Prostate gland (tissue), 2 donors: ENCODE measurements at regions not wholly inside any gene's neighbourhood (a gene's known extent, or its start where the extent isn't known, plus 50 kb on each side); places are given as distances from the start of the nearest gene placed in this dataset.
"Not testable (repeated sequence)": the region's sequence is repeated elsewhere in the genome, so short reads cannot be mapped to it uniquely, and the experiment has no call there.

Experiments
- DNase-seq: peaks from one replicate; pipeline ENCODE4 v3.0.0-alpha.2; 2019; ENCODE audit warnings: low spot score
- H3K27ac ChIP-seq, 2 donors: fragments of 200-600 bp; sonication (generic); 2 replicates each; pipeline ENCODE4 v1.5.1; 2017 to 2019
- H3K27me3 ChIP-seq: fragments of 200-600 bp; sonication (generic); replicated peaks from 2 replicates; pipeline ENCODE4 v1.5.1; 2019; ENCODE audit not compliant: insufficient read depth
- H3K36me3 ChIP-seq, 2 donors: fragments of 200-600 bp; sonication (generic); 1 replicate in 1 of 2; 2 replicates in 1 of 2; pipeline versions ENCODE4 v1.5.1 to v1.8.1; 2017 to 2019
- H3K4me1 ChIP-seq: fragments of 200-600 bp; sonication (generic); replicated peaks from 2 replicates; pipeline ENCODE4 v1.5.1; 2019
- H3K4me3 ChIP-seq, 2 donors: fragments of 200-600 bp; sonication (generic); 2 replicates each; pipeline ENCODE4 v1.5.1; 2017 to 2019
- H3K9me3 ChIP-seq: fragments of 200-600 bp; sonication (generic); 2 replicates; pipeline ENCODE4 v1.5.1; 2017
- POLR2A ChIP-seq: fragments of 450-650 bp; IDR thresholded peaks from one replicate; pipeline ENCODE4 v1.6.1; 2016; ENCODE audit warnings: antibody characterized with exemption, mild to moderate bottlenecking
- POLR2AphosphoS5 ChIP-seq: sonication (generic); formaldehyde crosslinking; IDR thresholded peaks from one replicate; pipeline ENCODE4 v1.6.1; 2017; ENCODE audit warnings: antibody characterized with exemption
- WGBS: methylation state at CpG from one replicate; pipeline ENCODE4 v1.1.5; 2018; 5-methylcytosine and 5-hydroxymethylcytosine counted together
- intact Hi-C: fragments of 100-400 bp; cut with DNase I; formaldehyde crosslinking; loops from one replicate; pipeline ENCODE4 v1.14.2; 2022
- TF ChIP-seq, protein P1 (sequence below), 4 experiments: fragments of 200-600 bp in 2 of 4; fragments of 450-650 bp in 2 of 4; sonication (generic) in 2 of 4; IDR thresholded peaks; 1 replicate in 3 of 4; 2 replicates in 1 of 4; pipeline ENCODE4 v1.5.1; 2016 to 2019; ENCODE audit warnings: antibody characterized with exemption in 4 of 4, mild to moderate bottlenecking in 2 of 4, moderate library complexity in 2 of 4

DNA sequence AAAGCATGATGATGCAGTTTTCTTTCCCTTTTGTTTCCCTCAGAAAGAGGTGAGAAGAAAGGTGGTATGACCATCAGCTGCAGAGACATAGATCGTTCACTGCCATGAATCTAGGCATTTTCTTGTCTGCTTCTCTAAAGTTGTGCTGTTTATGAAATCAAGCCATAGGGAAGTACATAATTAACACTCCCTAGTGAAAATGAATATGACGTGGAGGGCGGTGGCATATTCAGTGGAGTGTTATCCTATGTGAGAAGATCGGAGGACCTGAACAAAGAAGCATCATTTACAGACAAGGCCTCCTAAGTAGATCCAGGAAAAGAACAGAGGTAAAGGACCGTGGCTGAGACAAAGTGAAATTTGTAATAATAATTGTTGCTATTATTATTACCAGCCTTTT is 509.0 kb upstream of the SLC39A10 start:
- intact Hi-C loops, result no loop called here
- TF ChIP-seq, protein P1, sequence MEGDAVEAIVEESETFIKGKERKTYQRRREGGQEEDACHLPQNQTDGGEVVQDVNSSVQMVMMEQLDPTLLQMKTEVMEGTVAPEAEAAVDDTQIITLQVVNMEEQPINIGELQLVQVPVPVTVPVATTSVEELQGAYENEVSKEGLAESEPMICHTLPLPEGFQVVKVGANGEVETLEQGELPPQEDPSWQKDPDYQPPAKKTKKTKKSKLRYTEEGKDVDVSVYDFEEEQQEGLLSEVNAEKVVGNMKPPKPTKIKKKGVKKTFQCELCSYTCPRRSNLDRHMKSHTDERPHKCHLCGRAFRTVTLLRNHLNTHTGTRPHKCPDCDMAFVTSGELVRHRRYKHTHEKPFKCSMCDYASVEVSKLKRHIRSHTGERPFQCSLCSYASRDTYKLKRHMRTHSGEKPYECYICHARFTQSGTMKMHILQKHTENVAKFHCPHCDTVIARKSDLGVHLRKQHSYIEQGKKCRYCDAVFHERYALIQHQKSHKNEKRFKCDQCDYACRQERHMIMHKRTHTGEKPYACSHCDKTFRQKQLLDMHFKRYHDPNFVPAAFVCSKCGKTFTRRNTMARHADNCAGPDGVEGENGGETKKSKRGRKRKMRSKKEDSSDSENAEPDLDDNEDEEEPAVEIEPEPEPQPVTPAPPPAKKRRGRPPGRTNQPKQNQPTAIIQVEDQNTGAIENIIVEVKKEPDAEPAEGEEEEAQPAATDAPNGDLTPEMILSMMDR (IDR thresholded peaks at IDR 0.05), result no peak
- TF ChIP-seq POLR2AphosphoS5 (no peak), POLR2A (no peak)
- WGBS, result 80% methylated on average over 5 of the region's 5 CpGs

DNA sequence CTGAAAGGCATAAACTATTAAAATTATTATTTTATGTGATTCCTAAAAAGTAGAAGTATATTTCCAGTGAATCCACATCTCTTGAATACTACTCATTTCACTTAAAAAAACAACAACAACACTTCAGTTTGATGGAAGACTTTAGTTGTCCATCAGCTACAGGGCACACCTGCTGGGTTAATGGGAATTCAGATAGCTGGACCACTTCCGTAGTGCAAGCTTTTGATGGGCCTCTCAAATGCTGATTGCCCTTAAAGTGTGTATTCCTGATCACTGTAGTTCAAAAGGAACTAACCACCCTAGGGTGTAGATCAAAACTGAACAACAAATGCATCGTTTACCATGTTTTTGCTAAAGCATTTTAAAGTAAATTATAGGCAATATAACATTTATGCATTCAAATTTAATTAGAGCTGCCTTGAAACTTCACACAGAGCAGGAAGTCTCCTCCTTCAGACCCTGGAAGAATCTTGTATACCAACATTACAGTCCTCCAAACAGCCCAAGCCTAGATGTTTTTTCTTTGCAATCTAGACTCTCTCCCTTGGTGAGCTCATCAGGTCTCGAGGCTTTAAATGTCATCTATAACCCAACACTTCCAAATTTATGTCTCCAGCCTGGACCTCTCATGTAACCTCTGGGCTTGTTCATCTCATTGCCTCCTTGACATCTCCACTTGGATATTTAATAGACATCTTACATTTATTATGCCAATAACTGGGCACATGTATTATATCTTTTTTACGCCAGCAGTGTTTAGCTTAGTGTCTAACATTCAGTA is 510.1 kb upstream of the SLC39A10 start:
- Histone ChIP-seq H3K9me3 (no peaks in the 10 kb centered on the region), H3K36me3 (no peaks in the 10 kb centered on the region), H3K4me1 (no peaks in the 10 kb centered on the region), H3K27ac (no peak overlapping the region), H3K4me3 (no peak overlapping the region), H3K27me3 (no peaks in the 10 kb centered on the region)
- intact Hi-C loops, result no loop called here
- DNase-seq, result no peak
- 86% methylated on average over 4 of the region's 4 CpGs for WGBS
- no peak for TF ChIP-seq POLR2AphosphoS5

More for the DNA sequence above, 509.0 kb upstream of the SLC39A10 start:
- Histone ChIP-seq H3K4me1 (no peaks in the 10 kb centered on the region), H3K9me3 (no peaks in the 10 kb centered on the region), H3K27me3 (no peaks in the 10 kb centered on the region), H3K4me3 (no peak overlapping the region), H3K36me3 (no peaks in the 10 kb centered on the region), H3K27ac (no peak overlapping the region)
- DNase-seq, result no peak

DNA sequence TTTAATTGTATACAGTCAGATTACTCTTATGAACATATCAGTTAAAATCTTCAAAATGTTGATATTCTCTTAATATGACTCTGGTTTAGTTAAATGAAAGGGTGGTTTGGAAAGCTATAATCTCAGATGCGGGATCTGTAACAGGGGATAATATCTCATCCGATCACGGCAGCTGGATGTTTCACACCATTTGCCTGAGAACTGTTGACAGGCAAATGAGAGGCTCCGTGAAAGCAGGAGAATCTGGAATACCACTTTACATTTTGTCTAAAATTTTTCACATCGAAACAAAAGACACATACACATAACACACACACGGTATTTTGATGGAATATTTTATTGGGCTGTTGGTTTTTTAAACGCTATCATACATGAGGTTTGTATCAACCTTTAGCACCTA is 518.6 kb upstream of the SLC39A10 start:
- Histone ChIP-seq H3K27me3 (no peaks in the 10 kb centered on the region), H3K9me3 (no peaks in the 10 kb centered on the region), H3K36me3 (no peaks in the 10 kb centered on the region), H3K4me1 (no peaks in the 10 kb centered on the region), H3K27ac (no peak overlapping the region), H3K4me3 (no peak overlapping the region)
- TF ChIP-seq POLR2AphosphoS5, result no peak
- TF ChIP-seq, protein P1 (IDR thresholded peaks at IDR 0.05), result no peak
- TF ChIP-seq POLR2A, result no peak
- WGBS, result 88% methylated on average over 7 of the region's 7 CpGs
- intact Hi-C loops, result no loop called here
- DNase-seq, result no peak

DNA sequence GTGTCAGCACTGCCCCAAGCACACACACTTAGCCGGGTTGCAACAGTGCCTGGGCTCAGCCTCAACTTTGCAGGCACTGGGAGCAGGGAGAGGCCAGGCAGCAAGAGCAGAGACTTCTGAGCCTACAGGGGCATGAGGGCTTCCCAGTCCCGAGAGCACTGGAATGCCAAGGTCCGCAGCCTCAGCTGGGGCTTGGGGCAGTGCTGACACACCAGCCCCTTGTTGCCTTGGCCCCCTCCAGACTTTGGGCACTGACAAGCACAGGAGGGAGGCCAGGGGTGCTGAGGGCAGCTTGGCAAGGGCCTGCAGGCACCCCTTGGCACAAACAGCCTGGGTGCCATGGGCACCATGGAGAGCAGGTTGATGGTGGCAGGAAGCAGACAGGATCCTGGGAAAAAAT is 531.1 kb upstream of the SLC39A10 start:
- WGBS, result 91% methylated on average over 3 of the region's 3 CpGs
- intact Hi-C loops, H3K4me1 ChIP-seq, DNase-seq, H3K36me3 ChIP-seq, H3K27me3 ChIP-seq, H3K27ac ChIP-seq, H3K4me3 ChIP-seq, H3K9me3 ChIP-seq: not testable (repeated sequence)

DNA sequence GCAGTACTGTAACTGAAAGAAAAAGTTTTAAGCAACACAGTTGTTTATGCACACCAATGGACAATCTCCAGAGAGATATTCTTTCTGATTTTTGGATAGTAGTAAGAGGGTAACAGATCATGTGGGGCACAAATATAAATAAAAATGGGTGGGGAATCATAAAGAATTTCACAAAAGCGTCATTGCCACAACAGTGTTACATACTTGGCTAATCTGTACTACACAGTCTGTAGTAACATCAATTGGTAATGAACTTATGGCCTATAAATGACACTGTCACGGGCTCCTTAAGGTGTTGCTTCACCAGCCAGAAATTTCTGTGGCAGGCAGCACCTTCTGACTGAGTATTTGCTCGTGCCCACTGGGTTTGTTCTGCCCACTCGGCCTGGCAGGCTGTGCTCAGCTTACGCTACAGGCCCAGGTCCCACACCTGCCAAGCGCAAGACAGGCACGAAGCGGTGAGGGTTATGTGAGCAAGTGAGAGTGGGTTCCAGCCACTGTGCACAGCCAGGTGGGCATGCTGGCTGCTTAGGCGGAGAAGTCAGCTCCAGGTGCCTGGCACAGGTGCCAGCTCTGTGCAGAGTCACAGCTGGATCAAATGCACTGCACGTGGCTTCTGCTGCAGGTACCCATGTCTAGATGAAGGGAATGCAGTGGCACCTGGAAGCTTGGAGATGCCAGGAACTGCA is 532.5 kb upstream of the SLC39A10 start:
- TF ChIP-seq POLR2A, result no peak
- no peak for TF ChIP-seq POLR2AphosphoS5
- TF ChIP-seq, protein P1 (IDR thresholded peaks at IDR 0.05), result no peak
- Histone ChIP-seq H3K4me3 (no peak overlapping the region), H3K27me3 (no peaks in the 10 kb centered on the region), H3K27ac (no peak overlapping the region), H3K4me1 (no peaks in the 10 kb centered on the region), H3K36me3 (no peaks in the 10 kb centered on the region), H3K9me3 (no peaks in the 10 kb centered on the region)
- no peak for DNase-seq
- WGBS, result 84% methylated on average over 10 of the region's 10 CpGs
- intact Hi-C loops, result no loop called here

DNA sequence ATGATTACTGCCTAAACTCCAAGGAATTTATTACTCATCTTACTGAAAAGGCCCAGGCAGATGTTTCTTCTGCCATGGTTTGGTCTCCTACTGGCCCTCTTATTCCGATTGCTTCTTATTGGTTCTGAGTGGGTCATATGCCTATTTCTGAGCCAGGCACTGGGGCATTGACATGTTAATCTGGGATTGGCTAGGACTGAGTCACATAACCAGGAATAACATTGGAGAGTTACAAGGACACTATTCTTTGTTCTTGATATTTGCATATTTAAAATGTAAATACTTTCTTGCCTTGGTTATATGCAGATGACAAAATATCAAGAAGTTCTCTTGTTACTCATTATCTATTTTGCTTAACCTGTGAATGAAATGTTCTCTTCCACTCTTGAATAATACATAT is 534.4 kb upstream of the SLC39A10 start:
- no peak for DNase-seq
- Histone ChIP-seq H3K4me1 (no peaks in the 10 kb centered on the region), H3K4me3 (no peak overlapping the region), H3K36me3 (no peaks in the 10 kb centered on the region), H3K27me3 (no peaks in the 10 kb centered on the region), H3K9me3 (no peaks in the 10 kb centered on the region), H3K27ac (no peak overlapping the region)
- TF ChIP-seq POLR2AphosphoS5, result no peak
- TF ChIP-seq, protein P1 (IDR thresholded peaks at IDR 0.05), result no peak
- TF ChIP-seq POLR2A, result no peak
- WGBS, result 96% methylated on average over 1 of the region's 1 CpG
- intact Hi-C loops, result no loop called here
